ENCODE measurements at regions not wholly inside any gene's neighbourhood (a gene's known extent, or its start where the extent isn't known, plus 50 kb on each side); places are given as distances from the start of the nearest gene placed in this dataset.

DNA sequence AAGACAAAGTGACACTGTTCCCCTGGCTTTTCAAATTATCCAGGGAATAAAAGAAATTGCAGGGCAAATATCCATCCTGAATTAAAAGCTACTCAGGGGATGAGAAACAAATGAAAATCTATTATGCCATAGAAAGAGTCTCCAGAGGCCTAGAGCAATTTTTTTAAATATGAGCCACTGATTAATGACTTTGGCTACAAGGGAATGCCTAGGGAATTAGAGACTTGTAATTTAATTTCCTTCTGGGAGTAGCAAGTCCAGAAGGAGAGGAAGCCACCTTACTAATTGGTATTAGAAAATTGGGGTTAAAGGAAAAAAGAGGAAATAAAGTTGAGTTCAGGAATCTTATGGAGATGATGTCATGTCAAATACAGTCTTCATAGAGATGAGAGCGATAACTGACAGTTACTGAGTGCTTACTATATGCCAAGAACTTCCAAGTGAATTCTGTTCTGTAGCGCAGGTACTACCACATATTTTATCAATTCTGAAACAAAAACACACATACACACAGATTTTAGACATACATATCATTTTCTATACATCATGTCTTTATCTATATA is 304.4 kb downstream of the DUSP6 start:
- in situ Hi-C loops (cut with MboI; ENCODE audit: low sequenced_read_pairs in 4 of 4) = loop anchor here in 2 of 4 donors (5.0 to 10.0 kb wide), 2 partner anchors 407 to 414 kb away; no protein-coding TSS in a partner anchor
- no peak overlapping the region for H3K4me3 ChIP-seq
- intact Hi-C loops (cut with DNase I; ENCODE audit: low total_unique reads) = no loop called here
- no peak overlapping the region for H3K27ac ChIP-seq
- H3K27me3 ChIP-seq = no peaks in the 10 kb centered on the region
- ATAC-seq = no peak
- H3K36me3 ChIP-seq = no peaks in the 10 kb centered on the region
- H3K4me1 ChIP-seq = no peaks in the 10 kb centered on the region
- no peaks in the 10 kb centered on the region for H3K9me3 ChIP-seq
- TF ChIP-seq, protein P1, sequence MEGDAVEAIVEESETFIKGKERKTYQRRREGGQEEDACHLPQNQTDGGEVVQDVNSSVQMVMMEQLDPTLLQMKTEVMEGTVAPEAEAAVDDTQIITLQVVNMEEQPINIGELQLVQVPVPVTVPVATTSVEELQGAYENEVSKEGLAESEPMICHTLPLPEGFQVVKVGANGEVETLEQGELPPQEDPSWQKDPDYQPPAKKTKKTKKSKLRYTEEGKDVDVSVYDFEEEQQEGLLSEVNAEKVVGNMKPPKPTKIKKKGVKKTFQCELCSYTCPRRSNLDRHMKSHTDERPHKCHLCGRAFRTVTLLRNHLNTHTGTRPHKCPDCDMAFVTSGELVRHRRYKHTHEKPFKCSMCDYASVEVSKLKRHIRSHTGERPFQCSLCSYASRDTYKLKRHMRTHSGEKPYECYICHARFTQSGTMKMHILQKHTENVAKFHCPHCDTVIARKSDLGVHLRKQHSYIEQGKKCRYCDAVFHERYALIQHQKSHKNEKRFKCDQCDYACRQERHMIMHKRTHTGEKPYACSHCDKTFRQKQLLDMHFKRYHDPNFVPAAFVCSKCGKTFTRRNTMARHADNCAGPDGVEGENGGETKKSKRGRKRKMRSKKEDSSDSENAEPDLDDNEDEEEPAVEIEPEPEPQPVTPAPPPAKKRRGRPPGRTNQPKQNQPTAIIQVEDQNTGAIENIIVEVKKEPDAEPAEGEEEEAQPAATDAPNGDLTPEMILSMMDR (IDR thresholded peaks at IDR 0.05 in 4 of 5, conservative IDR thresholded peaks at IDR 0.05 in 1 of 5) = no peak
- no peak for TF ChIP-seq POLR2A (IDR thresholded peaks at IDR 0.05)
- DNase-seq = no peak

DNA sequence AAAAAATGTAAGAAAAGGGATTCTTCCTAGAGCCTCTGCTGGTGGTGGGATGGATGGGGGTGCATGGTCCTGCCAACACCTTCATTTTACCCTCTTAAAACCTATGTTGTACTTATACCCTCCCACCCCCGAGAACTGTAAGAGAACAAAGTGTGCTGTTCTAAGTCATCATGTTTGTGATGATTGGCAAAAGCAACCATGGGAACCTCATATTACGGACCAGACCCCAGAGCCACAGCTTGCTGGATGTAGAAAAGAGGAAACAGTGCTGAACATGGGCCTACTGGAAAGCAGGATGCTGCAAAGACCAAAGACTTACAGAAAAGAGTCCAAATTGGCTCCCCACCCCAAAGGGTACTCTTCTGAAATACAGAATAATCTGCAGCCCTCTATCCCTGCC is 311.2 kb downstream of the DUSP6 start:
- Histone ChIP-seq H3K4me3 (no peak overlapping the region), H3K36me3 (no peaks in the 10 kb centered on the region), H3K9me3 (no peaks in the 10 kb centered on the region), H3K4me1 (no peaks in the 10 kb centered on the region), H3K27ac (no peak overlapping the region), H3K27me3 (no peaks in the 10 kb centered on the region)
- in situ Hi-C loops (cut with MboI; ENCODE audit: low sequenced_read_pairs in 4 of 4) = loop anchor here in 1 of 4 donors (10.0 kb wide), 1 partner anchor 414 kb away; no protein-coding TSS in a partner anchor
- no peak for DNase-seq
- no peak for ATAC-seq
- TF ChIP-seq POLR2A (IDR thresholded peaks at IDR 0.05) = no peak
- TF ChIP-seq, protein P1 (IDR thresholded peaks at IDR 0.05 in 4 of 5, conservative IDR thresholded peaks at IDR 0.05 in 1 of 5) = no peak
- intact Hi-C loops (cut with DNase I; ENCODE audit: low total_unique reads) = no loop called here

DNA sequence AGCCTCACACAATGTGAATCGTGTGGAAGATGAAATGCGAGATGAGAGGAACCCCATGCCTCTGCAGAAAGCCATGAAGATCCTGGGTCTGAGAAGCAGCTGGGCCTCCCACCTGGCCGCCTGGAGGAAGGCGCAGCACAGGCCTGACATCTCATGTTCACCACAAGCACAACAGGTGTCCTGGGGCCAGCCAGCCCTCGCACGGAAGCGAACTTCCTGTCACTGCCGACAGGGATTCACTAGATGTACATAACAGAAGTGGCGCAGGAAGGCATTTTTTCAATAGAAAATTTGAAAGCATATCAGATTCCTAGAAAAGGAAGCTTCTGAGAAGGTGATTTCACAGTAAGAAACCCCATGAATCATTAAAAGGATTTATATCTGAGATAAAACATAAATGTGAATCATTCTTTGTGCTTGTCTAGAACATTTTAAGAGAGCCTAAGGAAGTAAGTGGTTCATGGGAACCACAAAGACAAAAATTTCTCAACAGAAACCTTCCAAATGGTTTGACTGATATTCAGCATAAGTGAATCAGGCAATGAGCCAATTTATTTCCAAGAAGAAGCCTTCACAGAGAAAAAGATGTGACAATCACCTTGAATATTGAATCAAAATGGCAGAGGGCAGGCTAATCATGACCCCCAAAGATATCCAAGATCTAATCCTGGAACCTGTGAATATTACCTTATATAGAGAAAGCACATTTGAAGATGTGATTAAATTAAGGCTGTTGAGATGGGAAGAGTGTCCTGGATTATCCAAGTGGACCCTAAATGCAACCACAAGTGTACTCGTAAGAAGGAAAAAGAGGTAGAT is 311.9 kb downstream of the DUSP6 start:
- H3K9me3 ChIP-seq = no peaks in the 10 kb centered on the region
- no peak for DNase-seq
- H3K27me3 ChIP-seq = no peaks in the 10 kb centered on the region
- H3K4me3 ChIP-seq = no peak overlapping the region
- intact Hi-C loops (cut with DNase I; ENCODE audit: low total_unique reads) = no loop called here
- in situ Hi-C loops (cut with MboI; ENCODE audit: low sequenced_read_pairs in 4 of 4) = loop anchor here in 1 of 4 donors (10.0 kb wide), 1 partner anchor 414 kb away; no protein-coding TSS in a partner anchor
- no peak overlapping the region for H3K27ac ChIP-seq
- no peaks in the 10 kb centered on the region for H3K36me3 ChIP-seq
- ATAC-seq = no peak
- no peaks in the 10 kb centered on the region for H3K4me1 ChIP-seq
- TF ChIP-seq, protein P1 (IDR thresholded peaks at IDR 0.05 in 4 of 5, conservative IDR thresholded peaks at IDR 0.05 in 1 of 5) = no peak
- no peak for TF ChIP-seq POLR2A (IDR thresholded peaks at IDR 0.05)

DNA sequence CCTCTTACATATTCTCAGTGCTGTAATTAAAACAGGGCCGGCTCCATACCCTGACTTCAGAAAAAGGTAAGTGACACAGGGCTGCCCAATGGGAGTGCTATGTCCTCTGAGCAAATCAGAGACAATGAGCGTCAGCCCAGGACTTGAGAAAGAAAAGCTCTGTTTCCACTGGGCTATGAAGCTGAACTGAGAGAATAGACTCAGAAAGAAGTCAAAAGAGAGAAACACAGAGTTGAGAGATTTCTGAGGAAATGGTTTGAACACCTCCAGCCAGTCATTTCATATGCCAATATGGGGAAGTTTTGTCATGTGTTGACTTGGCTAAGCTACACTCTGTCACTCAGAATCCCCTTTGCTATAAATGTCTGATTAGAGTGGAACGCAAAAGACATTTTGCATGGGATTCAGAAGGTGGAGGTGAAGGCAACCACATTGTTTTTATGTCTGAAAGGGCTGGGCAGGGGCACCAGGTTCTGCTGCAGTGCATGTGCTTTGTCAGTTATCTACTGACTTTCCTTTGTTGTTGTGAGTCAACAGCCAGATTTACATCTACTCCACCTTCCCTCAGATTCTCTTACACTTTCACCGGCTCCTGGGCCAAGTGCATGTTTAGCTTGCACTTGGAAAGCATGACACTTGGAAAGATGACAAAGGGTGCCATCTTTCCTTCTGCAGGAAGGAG is 313.3 kb downstream of the DUSP6 start:
- in situ Hi-C loops (cut with MboI; ENCODE audit: low sequenced_read_pairs in 4 of 4) (no loop called here), intact Hi-C loops (cut with DNase I; ENCODE audit: low total_unique reads) (no loop called here)
- Histone ChIP-seq H3K27ac (no peak overlapping the region), H3K27me3 (no peaks in the 10 kb centered on the region), H3K9me3 (no peaks in the 10 kb centered on the region), H3K4me3 (no peak overlapping the region), H3K4me1 (no peaks in the 10 kb centered on the region), H3K36me3 (no peaks in the 10 kb centered on the region)
- TF ChIP-seq, protein P1 (IDR thresholded peaks at IDR 0.05 in 4 of 5, conservative IDR thresholded peaks at IDR 0.05 in 1 of 5) = no peak
- no peak for TF ChIP-seq POLR2A (IDR thresholded peaks at IDR 0.05)
- no peak for ATAC-seq
- DNase-seq = no peak
